ENCODE measurements at regions not wholly inside any gene's neighbourhood (a gene's known extent, or its start where the extent isn't known, plus 50 kb on each side); places are given as distances from the start of the nearest gene placed in this dataset.
"Not testable (repeated sequence)": the region's sequence is repeated elsewhere in the genome, so short reads cannot be mapped to it uniquely, and the experiment has no call there.

- Mint-ChIP-seq H3K27me3 (peaks cover 26% of the 10 kb centered on the region), H3K27ac (no peak overlapping the region), H3K36me3 (no peaks in the 10 kb centered on the region), H3K9me3 (no peaks in the 10 kb centered on the region), H3K4me1 (no peaks in the 10 kb centered on the region), H3K4me3 (no peak overlapping the region)
- DNase-seq = no peak
- CTCF ChIA-PET = no interaction called here
These were observed 136.5 kb upstream of the TNP1 start for GRCh38 chr2:216996279-216996845.

GRCh38 chr2:216994353-216994854 lies 134.5 kb upstream of the TNP1 start:
- CTCF ChIA-PET = no interaction called here
- no peak overlapping the region for H3K4me3 Mint-ChIP-seq
- no peak for DNase-seq
- no peaks in the 10 kb centered on the region for H3K36me3 Mint-ChIP-seq
- H3K27me3 Mint-ChIP-seq = peaks cover 32% of the 10 kb centered on the region
- no peaks in the 10 kb centered on the region for H3K4me1 Mint-ChIP-seq
- no peak overlapping the region for H3K27ac Mint-ChIP-seq
- H3K9me3 Mint-ChIP-seq = no peaks in the 10 kb centered on the region

DNA sequence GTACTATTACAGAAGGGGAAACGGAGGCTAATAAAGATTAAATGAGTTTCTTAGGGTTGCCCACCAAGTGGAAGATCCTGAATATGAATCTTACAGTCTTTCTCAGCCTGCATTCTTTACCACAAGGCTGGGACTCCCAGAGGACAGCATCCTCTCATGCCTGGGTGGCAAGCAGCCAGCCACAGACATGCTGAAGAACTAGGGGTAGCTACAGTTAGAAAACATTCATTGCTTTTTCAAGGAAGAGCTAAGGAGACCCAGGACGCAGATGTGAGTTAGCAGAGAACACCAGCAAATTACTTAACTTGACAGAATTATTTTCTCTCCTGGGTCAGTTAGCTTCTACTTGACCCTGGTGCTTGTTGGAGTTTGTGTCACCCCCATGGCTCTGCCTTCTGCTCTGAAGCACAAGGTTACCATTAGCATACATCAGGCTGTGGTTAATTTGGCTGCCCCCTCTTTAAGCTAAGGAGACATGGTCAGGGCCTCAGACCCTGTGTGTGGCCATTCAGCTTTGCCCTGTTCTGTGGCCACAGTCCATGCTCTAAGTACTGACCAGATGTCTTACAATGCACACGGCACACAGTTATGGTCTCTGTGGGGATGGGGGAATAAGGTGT lies 132.3 kb upstream of the TNP1 start:
- no peaks in the 10 kb centered on the region for H3K36me3 Mint-ChIP-seq
- no peaks in the 10 kb centered on the region for H3K4me1 Mint-ChIP-seq
- peaks cover 33% of the 10 kb centered on the region for H3K27me3 Mint-ChIP-seq
- no peaks in the 10 kb centered on the region for H3K9me3 Mint-ChIP-seq
- no peak overlapping the region for H3K27ac Mint-ChIP-seq
- CTCF ChIA-PET = interaction anchor here (0.6 to 1.4 kb wide), 2 partner anchors 721 to 954 kb away, joined by 3 to 4 read pairs; no protein-coding TSS in a partner anchor
- no peak overlapping the region for H3K4me3 Mint-ChIP-seq
- no peak for DNase-seq

DNA sequence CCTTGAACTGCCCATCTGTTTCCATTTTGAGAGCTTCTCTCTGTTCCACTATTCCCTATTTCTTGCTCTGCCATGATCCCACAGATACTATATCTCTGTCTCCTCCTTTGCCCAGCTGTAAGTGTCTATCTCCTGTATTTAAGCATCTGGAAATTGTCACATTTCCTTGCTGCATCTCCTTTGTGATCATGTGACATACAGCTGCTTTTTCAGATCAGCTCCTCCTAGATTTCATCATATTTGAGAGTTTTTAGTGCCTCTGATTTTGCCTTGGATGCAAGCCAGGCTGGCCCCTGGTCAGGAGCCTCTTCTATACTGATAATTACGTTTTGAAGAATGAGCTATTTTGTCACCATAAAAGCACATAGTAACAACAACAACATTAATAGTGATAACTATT lies 131.7 kb upstream of the TNP1 start:
- Mint-ChIP-seq H3K27ac (no peak overlapping the region), H3K27me3 (peaks cover 33% of the 10 kb centered on the region), H3K4me1 (no peaks in the 10 kb centered on the region), H3K36me3 (no peaks in the 10 kb centered on the region), H3K4me3 (no peak overlapping the region), H3K9me3 (no peaks in the 10 kb centered on the region)
- DNase-seq = no peak
- CTCF ChIA-PET = interaction anchor here (1.4 kb wide), 1 partner anchor 721 kb away, joined by 4 read pairs; no protein-coding TSS in a partner anchor

GRCh38 chr2:216989340-216990129 lies 129.7 kb upstream of the TNP1 start:
- no peak for DNase-seq
- CTCF ChIA-PET = no interaction called here
- Mint-ChIP-seq H3K4me1 (no peaks in the 10 kb centered on the region), H3K27ac (no peak overlapping the region), H3K9me3 (no peaks in the 10 kb centered on the region), H3K4me3 (no peak overlapping the region), H3K36me3 (no peaks in the 10 kb centered on the region), H3K27me3 (peaks cover 33% of the 10 kb centered on the region)

- H3K4me3 Mint-ChIP-seq = no peak overlapping the region
- H3K27ac Mint-ChIP-seq = no peak overlapping the region
- no peak for DNase-seq
- CTCF ChIA-PET = no interaction called here
- no peaks in the 10 kb centered on the region for H3K36me3 Mint-ChIP-seq
- H3K9me3 Mint-ChIP-seq = no peaks in the 10 kb centered on the region
- no peaks in the 10 kb centered on the region for H3K4me1 Mint-ChIP-seq
- peaks cover 27% of the 10 kb centered on the region for H3K27me3 Mint-ChIP-seq
These were observed 127.5 kb upstream of the TNP1 start for GRCh38 chr2:216987252-216987821.

DNA sequence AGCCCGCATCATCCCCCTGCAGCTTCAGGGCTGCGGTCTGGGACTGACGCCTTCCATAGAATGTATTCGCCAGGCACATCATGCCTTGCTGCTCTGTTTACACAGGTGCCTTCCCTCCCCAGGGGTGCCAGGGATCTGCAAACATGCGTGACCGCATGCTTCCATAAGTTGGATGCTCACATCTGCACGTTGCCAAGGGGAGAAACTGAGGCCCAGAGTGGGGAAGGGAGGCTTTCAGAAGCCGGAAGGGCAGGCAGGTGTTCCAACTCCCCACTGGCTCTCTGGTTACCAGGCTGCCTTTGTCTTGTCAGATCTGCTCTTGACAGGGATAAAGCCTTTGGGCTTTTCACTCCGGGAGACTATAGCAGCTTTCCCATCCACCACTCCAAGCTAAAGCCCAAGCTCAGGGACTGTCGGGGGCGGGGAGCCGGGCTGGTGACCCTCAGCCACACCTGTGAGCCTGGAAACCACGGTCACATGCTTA lies 125.8 kb upstream of the TNP1 start:
- no peaks in the 10 kb centered on the region for H3K36me3 Mint-ChIP-seq
- H3K27ac Mint-ChIP-seq = no peak overlapping the region
- H3K27me3 Mint-ChIP-seq = peaks cover 19% of the 10 kb centered on the region
- DNase-seq = no peak
- H3K9me3 Mint-ChIP-seq = no peaks in the 10 kb centered on the region
- no peaks in the 10 kb centered on the region for H3K4me1 Mint-ChIP-seq
- no peak overlapping the region for H3K4me3 Mint-ChIP-seq
- CTCF ChIA-PET = interaction anchor here (0.5 kb wide), 1 partner anchor 200 kb away, joined by 3 read pairs; no protein-coding TSS in a partner anchor

DNA sequence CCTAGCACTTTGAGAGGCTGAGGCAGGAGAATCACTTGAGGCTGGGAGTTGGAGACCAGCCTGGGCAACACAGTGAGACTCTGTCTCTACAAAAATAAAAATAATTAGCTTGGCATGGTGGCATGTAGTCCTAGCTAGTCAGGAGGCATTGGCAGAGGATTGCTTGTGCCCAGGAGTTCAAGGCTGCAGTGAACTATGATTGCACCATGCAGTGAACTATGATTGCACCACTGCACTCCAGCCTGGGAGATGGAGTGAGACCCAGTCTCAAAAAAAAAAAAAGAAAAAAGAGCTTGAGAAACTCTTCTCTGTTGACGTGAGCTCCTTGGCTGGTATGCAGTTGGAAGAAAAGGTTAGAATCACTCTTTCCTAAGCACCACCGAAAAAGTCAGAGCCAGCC lies 125.1 kb upstream of the TNP1 start:
- Mint-ChIP-seq H3K36me3 (no peaks in the 10 kb centered on the region), H3K4me3 (no peak overlapping the region), H3K27ac (no peak overlapping the region), H3K9me3 (no peaks in the 10 kb centered on the region), H3K27me3 (peaks cover 19% of the 10 kb centered on the region), H3K4me1 (no peaks in the 10 kb centered on the region)
- CTCF ChIA-PET = interaction anchor here (0.5 kb wide), 1 partner anchor 199 kb away, joined by 3 read pairs; no protein-coding TSS in a partner anchor
- DNase-seq = no peak

DNA sequence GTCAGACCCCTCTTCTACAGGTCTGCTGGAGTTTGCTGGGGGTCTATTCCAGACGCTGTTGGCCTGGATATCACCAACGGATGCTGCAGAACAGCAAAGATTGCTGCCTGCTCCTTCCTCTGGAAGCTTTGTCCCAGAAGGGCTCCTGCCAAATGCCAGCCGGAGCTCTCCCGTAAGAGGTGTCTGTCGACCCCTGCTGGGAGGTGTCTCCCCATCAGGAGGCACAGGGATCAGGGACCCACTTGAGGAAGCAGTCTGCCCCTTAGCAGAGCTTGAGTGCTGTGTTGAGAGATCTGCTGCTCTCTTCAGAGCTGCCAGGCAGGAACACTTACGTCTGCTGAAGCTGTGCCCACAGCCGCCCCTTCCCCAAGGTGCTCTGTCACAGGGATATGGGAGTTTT lies 122.1 kb upstream of the TNP1 start:
- CTCF ChIA-PET, H3K27ac Mint-ChIP-seq, H3K4me1 Mint-ChIP-seq: not testable (repeated sequence)

GRCh38 chr2:216980510-216980909 lies 120.6 kb upstream of the TNP1 start:
- H3K4me3 Mint-ChIP-seq, H3K4me1 Mint-ChIP-seq, H3K27ac Mint-ChIP-seq, H3K36me3 Mint-ChIP-seq, H3K9me3 Mint-ChIP-seq, DNase-seq, H3K27me3 Mint-ChIP-seq, CTCF ChIA-PET: not testable (repeated sequence)

More for the DNA sequence above, 122.1 kb upstream of the TNP1 start:
- not testable (repeated sequence) for DNase-seq, H3K36me3 Mint-ChIP-seq, H3K9me3 Mint-ChIP-seq, H3K4me3 Mint-ChIP-seq
- H3K27me3 Mint-ChIP-seq = peaks cover 16% of the 10 kb centered on the region

DNA sequence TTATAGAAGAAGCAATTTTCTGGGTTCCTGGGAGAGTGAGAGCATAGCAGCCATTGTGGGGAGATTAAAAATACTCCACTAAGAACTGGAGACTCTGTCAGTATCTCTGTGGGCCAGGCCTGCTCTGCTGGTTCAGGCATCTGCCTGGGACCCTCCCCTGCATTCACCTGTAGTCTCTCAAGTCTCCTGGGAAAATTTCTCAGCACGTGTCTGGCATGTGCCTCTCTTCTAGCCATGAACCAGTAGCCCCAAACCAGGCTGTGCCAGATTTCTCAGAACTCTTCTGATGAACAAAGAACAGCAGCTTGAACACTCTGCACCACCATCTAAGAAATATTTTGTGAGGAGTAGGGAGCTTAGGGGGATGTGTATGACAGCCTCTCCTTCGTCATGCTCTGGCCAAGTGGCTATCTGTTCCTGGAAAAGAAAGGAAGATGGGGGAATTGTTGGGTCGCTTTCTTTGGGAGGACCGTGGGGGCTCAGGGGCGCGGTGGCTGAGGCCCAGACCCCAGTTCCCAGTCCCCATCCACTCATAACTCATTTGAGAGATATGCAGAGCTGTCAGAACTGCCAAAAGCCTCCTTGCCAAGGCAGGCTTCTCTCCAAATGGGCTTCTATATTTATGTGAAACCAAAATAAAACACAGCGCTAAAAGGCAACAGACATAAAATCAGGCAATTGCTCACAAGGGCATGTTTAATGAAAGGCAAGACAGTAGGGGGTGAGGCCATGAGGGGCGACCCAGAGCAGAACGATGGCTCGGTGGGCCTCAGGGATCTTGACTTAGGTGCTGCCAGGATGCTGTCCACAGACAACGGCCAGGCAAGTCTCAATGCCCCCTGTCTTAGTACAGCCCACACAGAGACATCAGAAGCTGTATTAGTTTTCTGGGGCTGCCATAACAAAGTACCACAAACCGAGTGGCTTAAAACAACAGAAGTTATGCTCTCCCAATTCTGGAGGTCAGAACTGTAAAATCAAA lies 114.7 kb upstream of the TNP1 start:
- H3K27ac Mint-ChIP-seq = no peak overlapping the region
- CTCF ChIA-PET = no interaction called here
- no peaks in the 10 kb centered on the region for H3K9me3 Mint-ChIP-seq
- H3K4me1 Mint-ChIP-seq = no peaks in the 10 kb centered on the region
- no peaks in the 10 kb centered on the region for H3K27me3 Mint-ChIP-seq
- H3K36me3 Mint-ChIP-seq = no peaks in the 10 kb centered on the region
- DNase-seq = no peak
- H3K4me3 Mint-ChIP-seq = no peak overlapping the region

DNA sequence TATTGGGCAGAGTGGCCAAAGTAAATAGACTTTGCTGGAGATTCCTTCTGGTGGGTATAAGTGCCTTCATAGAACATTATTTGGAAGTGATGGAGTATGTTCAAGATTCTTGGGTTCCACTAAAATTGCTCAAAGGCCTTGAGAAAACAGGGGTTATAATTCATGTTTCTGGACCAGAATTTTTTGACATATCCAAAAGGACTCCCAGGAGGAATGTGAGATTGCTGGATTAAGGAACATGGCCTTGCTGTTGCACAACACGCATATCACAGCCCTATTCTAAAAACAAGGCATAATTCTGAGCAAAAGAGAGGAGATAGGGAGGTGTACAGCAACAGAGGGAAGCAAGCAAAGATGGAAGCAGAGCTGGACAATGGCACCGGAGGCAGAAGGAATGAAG lies 111.7 kb upstream of the TNP1 start:
- CTCF ChIA-PET = no interaction called here
- H3K4me1 Mint-ChIP-seq = no peaks in the 10 kb centered on the region
- no peak overlapping the region for H3K27ac Mint-ChIP-seq
- peaks cover 14% of the 10 kb centered on the region for H3K27me3 Mint-ChIP-seq
- no peak for DNase-seq
- no peaks in the 10 kb centered on the region for H3K9me3 Mint-ChIP-seq
- no peak overlapping the region for H3K4me3 Mint-ChIP-seq
- H3K36me3 Mint-ChIP-seq = no peaks in the 10 kb centered on the region

GRCh38 chr2:216970359-216970915 lies 110.6 kb upstream of the TNP1 start:
- no peak for DNase-seq
- Mint-ChIP-seq H3K4me3 (no peak overlapping the region), H3K9me3 (no peaks in the 10 kb centered on the region), H3K4me1 (no peaks in the 10 kb centered on the region), H3K27ac (no peak overlapping the region), H3K27me3 (peaks cover 20% of the 10 kb centered on the region), H3K36me3 (no peaks in the 10 kb centered on the region)
- CTCF ChIA-PET = interaction anchor here (1.1 kb wide), 1 partner anchor 11 kb away, joined by 4 read pairs; no protein-coding TSS in a partner anchor

All from activated naive CD4-positive, alpha-beta T cell treated with anti-CD3 and anti-CD28 coated beads, Interleukin-2, amount 10 ng/mL, durations not matched to agents 7 days and 5 days (primary cell).